SU-DHL-6 (cell line): ENCODE measurements at regions not wholly inside any gene's neighbourhood (a gene's known extent, or its start where the extent isn't known, plus 50 kb on each side); places are given as distances from the start of the nearest gene placed in this dataset.

Experiments
- CTCF ChIP-seq: fragments of 200-600 bp; sonication (generic); IDR thresholded peaks from one replicate; pipeline ENCODE4 v1.5.1; 2017; ENCODE audit warnings: antibody characterized with exemption, mild to moderate bottlenecking, low read length, moderate library complexity; ENCODE audit not compliant: insufficient read depth, poor library complexity, severe bottlenecking
- EZH2phosphoT487 ChIP-seq: fragments of 200-600 bp; sonication (generic), shearing (Covaris generic); conservative IDR thresholded peaks from 2 replicates; pipeline ENCODE4 v1.6.1; 2018; ENCODE audit warnings: mild to moderate bottlenecking, antibody characterized with exemption, low read length, moderate library complexity, mixed read lengths

GRCh38 chr3:26264708-26265107 is 357.9 kb upstream of the LRRC3B start:
- TF ChIP-seq CTCF: no peak
- TF ChIP-seq EZH2phosphoT487: no peak
